HEK293 (cell line): ENCODE measurements at regions not wholly inside any gene's neighbourhood (a gene's known extent, or its start where the extent isn't known, plus 50 kb on each side); places are given as distances from the start of the nearest gene placed in this dataset.
A peak's percentile ranks its signal among the peaks of the same experiment; 100 is the strongest.
"Not testable (repeated sequence)": the region's sequence is repeated elsewhere in the genome, so short reads cannot be mapped to it uniquely, and the experiment has no call there.

ENCODE experiments used
- CTCF ChIA-PET: fragments of 350-600 bp; formaldehyde crosslinking; extraction: SDS; loops from one replicate; lab custom pipeline; 2021; ENCODE audit warnings: antibody characterized with exemption; lab: Yijun Ruan, JAX
- POLR2A ChIA-PET: fragments of 300-600 bp; formaldehyde crosslinking; extraction: SDS; loops from one replicate; lab custom pipeline; 2020; ENCODE audit warnings: antibody characterized with exemption, inconsistent platforms; lab: Yijun Ruan, JAX
- H3K27ac ChIP-seq: fragments of 200-500 bp; sonication (Bioruptor generic); 2 replicates; pipeline ENCODE4 v1.5.1; 2014; ENCODE audit warnings: low read depth, low read length, control low read depth, inconsistent platforms; ENCODE audit errors: extremely low read depth
- H3K36me3 ChIP-seq, 2 experiments: fragments of 200-500 bp in 1 of 2; sonication (Bioruptor generic) in 1 of 2; 1 replicate in 1 of 2; 2 replicates in 1 of 2; pipeline ENCODE4 v1.5.1; 2014 to 2017; ENCODE audit warnings: inconsistent platforms in 2 of 2, low read length in 2 of 2; ENCODE audit not compliant: control insufficient read depth in 2 of 2, insufficient read depth in 1 of 2
- H3K4me1 ChIP-seq: fragments of 200-500 bp; sonication (Bioruptor generic); 2 replicates; pipeline ENCODE4 v1.5.1; 2014; ENCODE audit warnings: mild to moderate bottlenecking, low read length, inconsistent platforms; ENCODE audit not compliant: control insufficient read depth, insufficient read depth
- H3K4me3 ChIP-seq: 2 replicates; pipeline ENCODE4 v1.5.1; 2011; ENCODE audit warnings: low read depth, mild to moderate bottlenecking, control low read depth, low read length, moderate library complexity
- H3K9me3 ChIP-seq: fragments of 200-500 bp; sonication (Bioruptor generic); 2 replicates; pipeline ENCODE4 v1.5.1; 2014; ENCODE audit warnings: low read depth, low read length, inconsistent platforms; ENCODE audit not compliant: control insufficient read depth, insufficient read depth
- EGR2 ChIP-seq: fragments of 450-650 bp; formaldehyde crosslinking; IDR thresholded peaks from 2 replicates; pipeline ENCODE4 v1.5.1; 2016; ENCODE audit warnings: low read depth, missing biosample characterization, missing genetic modification characterization
- KLF7 ChIP-seq: fragments of 450-650 bp; formaldehyde crosslinking; IDR thresholded peaks from 2 replicates; pipeline ENCODE4 v1.5.1; 2016; ENCODE audit warnings: missing biosample characterization, missing genetic modification characterization, borderline replicate concordance
- MEIS1 ChIP-seq: sonication (generic); formaldehyde crosslinking; IDR thresholded peaks from 2 replicates; pipeline ENCODE4 v1.8.1; 2022; ENCODE audit warnings: missing genetic modification reagents, mild to moderate bottlenecking, borderline replicate concordance
- OVOL3 ChIP-seq: fragments of 450-650 bp; formaldehyde crosslinking; IDR thresholded peaks from 2 replicates; pipeline ENCODE4 v1.5.1; 2016; ENCODE audit warnings: missing biosample characterization, missing genetic modification characterization
- SCRT1 ChIP-seq: fragments of 450-650 bp; formaldehyde crosslinking; IDR thresholded peaks from 2 replicates; pipeline ENCODE4 v1.5.1; 2016; ENCODE audit warnings: missing biosample characterization, missing genetic modification characterization, borderline replicate concordance
- SP7 ChIP-seq: fragments of 450-650 bp; formaldehyde crosslinking; IDR thresholded peaks from 2 replicates; pipeline ENCODE4 v1.5.1; 2016; ENCODE audit warnings: missing biosample characterization, missing genetic modification characterization
- ZBTB20 ChIP-seq: fragments of 450-650 bp; formaldehyde crosslinking; IDR thresholded peaks from 2 replicates; pipeline ENCODE4 v1.5.1; 2016; ENCODE audit warnings: missing biosample characterization, missing genetic modification characterization
- ZFP69B ChIP-seq: fragments of 450-650 bp; formaldehyde crosslinking; IDR thresholded peaks from 2 replicates; pipeline ENCODE4 v1.5.1; 2016; ENCODE audit warnings: missing biosample characterization, missing genetic modification characterization
- ZNF121 ChIP-seq: fragments of 450-650 bp; formaldehyde crosslinking; IDR thresholded peaks from 2 replicates; pipeline ENCODE4 v1.5.1; 2016; ENCODE audit warnings: missing biosample characterization, missing genetic modification characterization
- ZNF138 ChIP-seq: fragments of 450-650 bp; formaldehyde crosslinking; IDR thresholded peaks from 2 replicates; pipeline ENCODE4 v1.5.1; 2016; ENCODE audit warnings: missing biosample characterization, missing genetic modification characterization, borderline replicate concordance
- ZNF146 ChIP-seq: fragments of 450-650 bp; formaldehyde crosslinking; IDR thresholded peaks from 2 replicates; pipeline ENCODE4 v1.5.1; 2016; ENCODE audit warnings: missing biosample characterization, missing genetic modification characterization
- ZNF184 ChIP-seq: fragments of 450-650 bp; IDR thresholded peaks from 2 replicates; pipeline ENCODE4 v1.5.1; 2018; ENCODE audit warnings: missing biosample characterization, mild to moderate bottlenecking, missing genetic modification characterization
- ZNF221 ChIP-seq: fragments of 450-650 bp; formaldehyde crosslinking; IDR thresholded peaks from 2 replicates; pipeline ENCODE4 v1.5.1; 2017; ENCODE audit warnings: missing biosample characterization, missing genetic modification characterization, borderline replicate concordance
- ZNF23 ChIP-seq: fragments of 450-650 bp; formaldehyde crosslinking; IDR thresholded peaks from 2 replicates; pipeline ENCODE4 v1.5.1; 2016; ENCODE audit warnings: missing biosample characterization, missing genetic modification characterization, borderline replicate concordance
- ZNF248 ChIP-seq: fragments of 450-650 bp; formaldehyde crosslinking; IDR thresholded peaks from 2 replicates; pipeline ENCODE4 v1.5.1; 2017; ENCODE audit warnings: missing biosample characterization, missing genetic modification characterization
- ZNF394 ChIP-seq: fragments of 450-650 bp; formaldehyde crosslinking; IDR thresholded peaks from 2 replicates; pipeline ENCODE4 v1.5.1; 2016; ENCODE audit warnings: missing biosample characterization, missing genetic modification characterization, mild to moderate bottlenecking, moderate library complexity, borderline replicate concordance
- ZNF416 ChIP-seq: fragments of 450-650 bp; formaldehyde crosslinking; IDR thresholded peaks from 2 replicates; pipeline ENCODE4 v1.5.1; 2016; ENCODE audit warnings: missing biosample characterization, missing genetic modification characterization
- ZNF433 ChIP-seq: fragments of 450-650 bp; formaldehyde crosslinking; IDR thresholded peaks from 2 replicates; pipeline ENCODE4 v1.5.1; 2016; ENCODE audit warnings: missing biosample characterization, missing genetic modification characterization, low read depth
- ZNF544 ChIP-seq: fragments of 450-650 bp; formaldehyde crosslinking; IDR thresholded peaks from 2 replicates; pipeline ENCODE4 v1.5.0; 2017; ENCODE audit warnings: missing biosample characterization, missing genetic modification characterization
- ZNF626 ChIP-seq: fragments of 450-650 bp; sonication (Bioruptor Pico); formaldehyde crosslinking; IDR thresholded peaks from 2 replicates; pipeline ENCODE4 v1.5.1; 2018; ENCODE audit warnings: missing biosample characterization, missing genetic modification characterization, inconsistent platforms
- ZNF768 ChIP-seq: fragments of 450-650 bp; formaldehyde crosslinking; IDR thresholded peaks from 2 replicates; pipeline ENCODE4 v1.5.1; 2018; ENCODE audit warnings: missing biosample characterization, mild to moderate bottlenecking, missing genetic modification characterization
- ZNF777 ChIP-seq: fragments of 450-650 bp; formaldehyde crosslinking; IDR thresholded peaks from 2 replicates; pipeline ENCODE4 v1.5.1; 2017; ENCODE audit warnings: missing biosample characterization, missing genetic modification characterization, borderline replicate concordance
- ZSCAN23 ChIP-seq: fragments of 450-650 bp; formaldehyde crosslinking; IDR thresholded peaks from 2 replicates; pipeline ENCODE4 v1.5.1; 2016; ENCODE audit warnings: missing biosample characterization, missing genetic modification characterization
- TF ChIP-seq, protein P1 (sequence below): sonication (generic); formaldehyde crosslinking; IDR thresholded peaks from 2 replicates; pipeline ENCODE4 v1.8.1; 2022; ENCODE audit warnings: mild to moderate bottlenecking, moderate library complexity, missing genetic modification reagents

DNA sequence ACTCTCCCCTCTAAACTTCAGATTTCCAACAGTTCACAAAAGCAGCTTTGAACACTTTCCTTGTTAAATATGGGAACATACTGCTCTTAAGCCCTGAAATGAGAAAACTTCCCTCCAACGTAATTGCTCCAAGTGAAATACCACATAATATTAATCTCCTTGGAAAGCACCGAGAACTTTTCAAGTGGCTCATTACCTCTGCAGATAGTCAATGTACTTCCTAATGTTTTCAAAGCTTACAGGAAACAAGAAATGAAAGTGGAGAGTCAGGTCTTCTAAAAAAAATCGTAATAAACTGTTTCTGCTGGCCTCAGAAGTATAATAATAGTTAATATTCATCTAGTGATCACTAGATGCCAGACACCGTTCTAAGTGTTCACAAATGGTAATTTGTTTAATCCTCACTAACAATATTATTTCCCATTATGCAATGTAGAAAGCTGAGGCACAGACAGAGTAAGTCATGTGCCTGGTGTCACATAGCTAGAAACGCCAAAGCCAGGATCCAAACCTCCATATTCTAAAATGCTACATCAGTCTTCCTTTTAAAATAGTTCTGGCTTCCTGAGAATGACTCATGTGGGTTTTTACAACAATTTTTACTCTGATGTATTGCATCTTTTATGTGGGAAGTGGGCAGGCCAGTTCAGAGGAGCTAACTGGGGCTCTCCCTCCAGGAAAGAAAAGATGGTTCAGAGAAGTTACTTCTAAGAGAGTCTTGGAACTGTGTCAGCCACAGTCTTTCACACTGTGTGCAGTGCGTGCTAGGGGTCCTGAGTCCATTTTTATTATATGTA lies 177.2 kb downstream of the PLPPR4 start:
- Histone ChIP-seq H3K36me3 (no peaks in the 10 kb centered on the region), H3K9me3 (no peaks in the 10 kb centered on the region), H3K4me3 (no peak overlapping the region), H3K27ac (no peak overlapping the region), H3K4me1 (no peaks in the 10 kb centered on the region)
- ChIA-PET POLR2A (no interaction called here), CTCF (no interaction called here)
- no peak for TF ChIP-seq ZNF768

DNA sequence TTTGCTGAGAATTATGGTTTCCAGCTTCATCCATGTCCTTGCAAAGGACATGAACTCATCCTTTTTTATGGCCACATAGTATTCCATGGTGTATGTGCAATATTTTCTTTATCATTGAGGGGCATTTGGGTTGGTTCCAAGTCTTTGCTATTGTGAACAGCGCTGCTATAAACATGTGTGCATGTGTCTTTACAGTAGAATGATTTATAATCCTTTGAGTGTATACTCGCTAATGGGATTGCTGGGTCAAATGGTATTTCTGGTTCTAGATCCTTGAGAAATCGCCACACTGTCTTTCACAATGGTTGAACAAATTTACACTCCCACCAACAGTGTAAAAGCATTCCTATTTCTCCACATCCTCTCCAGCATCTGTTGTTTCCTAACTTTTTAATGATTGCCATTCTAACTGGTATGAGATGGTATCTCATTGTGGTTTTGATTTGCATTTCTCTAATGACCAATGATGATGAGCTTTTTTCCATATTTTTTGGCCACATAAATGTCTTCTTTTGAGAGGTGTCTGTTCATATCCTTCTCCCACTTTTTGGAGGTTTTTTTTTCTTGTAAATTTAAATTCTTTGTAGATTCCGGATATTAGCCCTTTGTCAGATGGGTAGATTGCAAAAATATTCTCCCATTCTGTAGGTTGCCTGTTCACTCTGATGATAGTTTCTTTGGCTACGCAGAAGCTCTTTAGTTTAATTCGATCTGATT lies 180.1 kb downstream of the PLPPR4 start:
- not testable (repeated sequence) for H3K9me3 ChIP-seq
- 0 out of 2 replicates have a peak, but pooled peaks have one; percentile 5 for TF ChIP-seq ZNF146 (tag by site-specific recombination)
- TF ChIP-seq, all 188 proteins: peak for 1; not testable (repeated sequence) for 187
- H3K4me1 ChIP-seq, H3K27ac ChIP-seq, H3K36me3 ChIP-seq, H3K4me3 ChIP-seq, POLR2A ChIA-PET, CTCF ChIA-PET: not testable (repeated sequence)

DNA sequence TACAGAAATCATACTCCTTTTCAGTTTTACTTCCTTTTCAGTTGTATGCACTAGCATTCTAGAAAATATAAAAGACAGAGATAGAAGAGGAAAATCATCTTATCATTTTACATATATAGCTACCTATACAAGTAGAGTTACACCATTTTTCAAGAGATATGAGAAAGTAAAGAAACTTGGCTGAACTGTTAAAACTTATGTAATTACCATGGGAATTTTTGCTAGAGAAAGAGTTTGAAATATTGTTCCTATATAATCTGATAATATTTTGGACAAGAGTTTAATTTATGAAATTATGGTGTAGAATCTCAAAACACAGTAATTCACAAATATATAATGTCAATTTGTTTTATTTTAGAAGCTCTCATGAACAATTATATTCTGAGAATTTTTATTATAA lies 180.8 kb downstream of the PLPPR4 start:
- ChIA-PET POLR2A (no interaction called here), CTCF (no interaction called here)
- Histone ChIP-seq H3K9me3 (no peaks in the 10 kb centered on the region), H3K27ac (no peak overlapping the region), H3K4me3 (no peak overlapping the region), H3K4me1 (no peaks in the 10 kb centered on the region), H3K36me3 (no peaks in the 10 kb centered on the region)
- TF ChIP-seq ZNF433 (tag by site-specific recombination): no peak
- TF ChIP-seq ZNF221 (tag by site-specific recombination): no peak
- TF ChIP-seq ZNF138: no peak
- no peak for TF ChIP-seq KLF7 (tag by site-specific recombination)

DNA sequence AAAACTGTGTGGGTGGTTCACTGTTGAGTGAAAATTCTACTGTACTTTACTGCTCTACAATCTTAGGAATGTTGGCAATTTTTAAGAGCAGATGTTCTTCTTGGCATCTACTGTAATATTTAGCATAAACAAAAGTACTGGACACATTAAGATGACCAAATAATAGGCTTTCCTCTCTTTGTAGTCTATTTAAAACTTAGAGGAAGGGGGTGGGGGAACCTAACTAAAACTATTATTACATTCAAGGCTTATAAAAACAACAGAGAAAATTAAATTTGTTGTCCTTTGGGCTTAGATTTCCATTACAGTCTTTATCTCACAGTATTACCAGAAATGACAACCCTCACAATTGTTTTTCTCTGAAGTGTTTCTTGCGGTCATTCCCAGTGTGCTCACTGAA lies 181.2 kb downstream of the PLPPR4 start:
- CTCF ChIA-PET: no interaction called here
- POLR2A ChIA-PET: no interaction called here
- Histone ChIP-seq H3K36me3 (no peaks in the 10 kb centered on the region), H3K4me3 (no peak overlapping the region), H3K4me1 (no peaks in the 10 kb centered on the region), H3K9me3 (no peaks in the 10 kb centered on the region), H3K27ac (no peak overlapping the region)
- no peak for TF ChIP-seq ZNF777
- TF ChIP-seq ZNF121 (tag by site-specific recombination): no peak

DNA sequence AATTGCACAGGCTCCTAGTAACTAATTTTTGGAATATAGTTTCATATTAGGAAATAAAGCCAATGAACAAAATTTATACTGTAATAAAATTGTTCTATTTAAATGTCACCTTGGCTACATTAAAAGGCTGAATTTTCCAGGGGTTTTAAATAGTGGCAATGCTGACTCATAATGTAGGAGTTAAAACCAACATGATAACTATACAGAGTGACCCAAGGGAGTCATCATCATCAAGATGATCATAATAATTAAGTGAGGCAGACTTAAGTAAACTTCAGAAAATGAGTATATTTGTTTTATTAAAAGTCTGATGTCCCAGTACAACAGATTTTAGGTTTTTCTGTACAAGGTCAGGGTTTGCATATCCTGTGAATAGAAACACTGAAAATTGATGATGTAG lies 183.4 kb downstream of the PLPPR4 start:
- H3K27ac ChIP-seq: no peak overlapping the region
- no peaks in the 10 kb centered on the region for H3K36me3 ChIP-seq
- no peaks in the 10 kb centered on the region for H3K9me3 ChIP-seq
- no peaks in the 10 kb centered on the region for H3K4me1 ChIP-seq
- H3K4me3 ChIP-seq: no peak overlapping the region
- ChIA-PET CTCF (no interaction called here), POLR2A (interaction anchor here (0.6 kb wide), 1 partner anchor 1103 kb away, joined by 3 read pairs; no protein-coding TSS in a partner anchor)
- TF ChIP-seq ZNF626 (tag by site-specific recombination) (no peak), OVOL3 (tag by site-specific recombination) (no peak), ZSCAN23 (no peak), ZNF23 (tag by site-specific recombination) (no peak), ZNF248 (tag by site-specific recombination) (no peak), EGR2 (tag by site-specific recombination) (no peak), MEIS1 (CRISPR knock-in tag) (no peak), ZNF394 (no peak), ZFP69B (no peak), ZNF544 (tag by site-specific recombination) (no peak), SCRT1 (tag by site-specific recombination) (no peak), ZBTB20 (tag by site-specific recombination) (no peak), SP7 (tag by site-specific recombination) (no peak), ZNF416 (tag by site-specific recombination) (no peak), ZNF184 (no peak)
- TF ChIP-seq, protein P1, sequence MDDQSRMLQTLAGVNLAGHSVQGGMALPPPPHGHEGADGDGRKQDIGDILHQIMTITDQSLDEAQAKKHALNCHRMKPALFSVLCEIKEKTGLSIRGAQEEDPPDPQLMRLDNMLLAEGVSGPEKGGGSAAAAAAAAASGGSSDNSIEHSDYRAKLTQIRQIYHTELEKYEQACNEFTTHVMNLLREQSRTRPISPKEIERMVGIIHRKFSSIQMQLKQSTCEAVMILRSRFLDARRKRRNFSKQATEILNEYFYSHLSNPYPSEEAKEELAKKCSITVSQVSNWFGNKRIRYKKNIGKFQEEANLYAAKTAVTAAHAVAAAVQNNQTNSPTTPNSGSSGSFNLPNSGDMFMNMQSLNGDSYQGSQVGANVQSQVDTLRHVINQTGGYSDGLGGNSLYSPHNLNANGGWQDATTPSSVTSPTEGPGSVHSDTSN (CRISPR knock-in tag): no peak
